ENCODE measurements at regions not wholly inside any gene's neighbourhood (a gene's known extent, or its start where the extent isn't known, plus 50 kb on each side); places are given as distances from the start of the nearest gene placed in this dataset.

- no peaks in the 10 kb centered on the region for H3K36me3 Mint-ChIP-seq (ENCODE audit: low read depth)
- no peak for TF ChIP-seq CTCF (IDR thresholded peaks at IDR 0.05; ENCODE audit: unreplicated experiment in 3 of 3)
- H3K4me3 Mint-ChIP-seq: no peak overlapping the region
- H3K27me3 Mint-ChIP-seq (ENCODE audit: low read depth): peaks cover 4% of the 10 kb centered on the region
- H3K9me3 Mint-ChIP-seq: peaks cover 32% of the 10 kb centered on the region
- H3K27ac Mint-ChIP-seq: no peak overlapping the region
- peaks cover 17% of the 10 kb centered on the region for H3K4me1 Mint-ChIP-seq
Observed at GRCh38 chr5:81803812-81804211, 52.9 kb upstream of the SSBP2 start.

- H3K9me3 Mint-ChIP-seq: peaks cover 21% of the 10 kb centered on the region
- no peak overlapping the region for H3K4me3 Mint-ChIP-seq
- peaks cover 4% of the 10 kb centered on the region for H3K27me3 Mint-ChIP-seq (ENCODE audit: low read depth)
- no peak overlapping the region for H3K27ac Mint-ChIP-seq
- no peaks in the 10 kb centered on the region for H3K36me3 Mint-ChIP-seq (ENCODE audit: low read depth)
- H3K4me1 Mint-ChIP-seq: peaks cover 29% of the 10 kb centered on the region
- no peak for TF ChIP-seq CTCF (IDR thresholded peaks at IDR 0.05; ENCODE audit: unreplicated experiment in 3 of 3)
Observed at GRCh38 chr5:81802625-81803024, 51.7 kb upstream of the SSBP2 start.

GRCh38 chr5:81802020-81802419 lies 51.1 kb upstream of the SSBP2 start:
- Mint-ChIP-seq H3K4me1 (peaks cover 29% of the 10 kb centered on the region), H3K36me3 (ENCODE audit: low read depth) (no peaks in the 10 kb centered on the region), H3K27me3 (ENCODE audit: low read depth) (peaks cover 4% of the 10 kb centered on the region), H3K4me3 (no peak overlapping the region), H3K9me3 (peaks cover 15% of the 10 kb centered on the region), H3K27ac (no peak overlapping the region)
- TF ChIP-seq CTCF (IDR thresholded peaks at IDR 0.05; ENCODE audit: unreplicated experiment in 3 of 3): no peak

- Mint-ChIP-seq H3K27ac (peak overlapping the region in 2 of 3 experiments; percentile 37 to 38), H3K36me3 (ENCODE audit: low read depth) (no peaks in the 10 kb centered on the region), H3K4me3 (no peak overlapping the region), H3K27me3 (ENCODE audit: low read depth) (peaks cover 4% of the 10 kb centered on the region), H3K4me1 (peaks cover 32% of the 10 kb centered on the region), H3K9me3 (peaks cover 7% of the 10 kb centered on the region)
- no peak for TF ChIP-seq CTCF (IDR thresholded peaks at IDR 0.05; ENCODE audit: unreplicated experiment in 3 of 3)
Observed at GRCh38 chr5:81800797-81801196, 49.9 kb upstream of the SSBP2 start.
